H9 (cell line): ENCODE measurements at regions not wholly inside any gene's neighbourhood (a gene's known extent, or its start where the extent isn't known, plus 50 kb on each side); places are given as distances from the start of the nearest gene placed in this dataset.
A peak's percentile ranks its signal among the peaks of the same experiment; 100 is the strongest.

Experiments
- DNase-seq: peaks from one replicate; pipeline ENCODE4 v3.0.0-alpha.2; 2017
- H2AFZ ChIP-seq: one replicate; pipeline ENCODE4 v1.6.1; 2013; ENCODE audit warnings: mild to moderate bottlenecking, low read length, control low read depth, moderate library complexity
- H2AK5ac ChIP-seq: 2 replicates; pipeline ENCODE4 v1.6.1; 2013; ENCODE audit warnings: low read length, control low read depth, mixed read lengths; ENCODE audit not compliant: insufficient read length
- H2BK120ac ChIP-seq: one replicate; pipeline ENCODE4 v1.6.1; 2013; ENCODE audit warnings: low read depth, mild to moderate bottlenecking, low read length, control low read depth, inconsistent platforms; ENCODE audit not compliant: poor library complexity, severe bottlenecking
- H2BK12ac ChIP-seq: 2 replicates; pipeline ENCODE4 v1.6.1; 2013; ENCODE audit warnings: low read length, control low read depth, mixed read lengths, low read depth; ENCODE audit not compliant: insufficient read length
- H2BK15ac ChIP-seq: 2 replicates; pipeline ENCODE4 v1.6.1; 2013; ENCODE audit warnings: low read depth, low read length, control low read depth
- H2BK20ac ChIP-seq: one replicate; pipeline ENCODE4 v1.6.1; 2013; ENCODE audit warnings: low read depth, mild to moderate bottlenecking, low read length, control low read depth, inconsistent platforms; ENCODE audit not compliant: poor library complexity, severe bottlenecking
- H2BK5ac ChIP-seq: 2 replicates; pipeline ENCODE4 v1.6.1; 2013; ENCODE audit warnings: low read length, control low read depth, mixed read lengths; ENCODE audit not compliant: insufficient read length
- H3K14ac ChIP-seq: 2 replicates; pipeline ENCODE4 v1.6.1; 2013; ENCODE audit warnings: low read length, control low read depth; ENCODE audit not compliant: insufficient read depth
- H3K18ac ChIP-seq: 2 replicates; pipeline ENCODE4 v1.6.1; 2013; ENCODE audit warnings: low read depth, mild to moderate bottlenecking, mixed read lengths, low read length, control low read depth; ENCODE audit not compliant: insufficient read length
- H3K23ac ChIP-seq: 2 replicates; pipeline ENCODE4 v1.6.1; 2013; ENCODE audit warnings: low read length, control low read depth, mixed read lengths, low read depth; ENCODE audit not compliant: insufficient read length
- H3K23me2 ChIP-seq: 2 replicates; pipeline ENCODE4 v1.6.1; 2013; ENCODE audit warnings: low read depth, mild to moderate bottlenecking, mixed read lengths, low read length, control low read depth; ENCODE audit not compliant: insufficient read length, poor library complexity, severe bottlenecking
- H3K27ac ChIP-seq: 2 replicates; pipeline ENCODE4 v1.5.1; 2013; ENCODE audit warnings: low read length, control low read depth, mixed read lengths, low read depth; ENCODE audit not compliant: insufficient read length
- H3K27me3 ChIP-seq: 2 replicates; pipeline ENCODE4 v1.6.1; 2013; ENCODE audit warnings: low read length, control low read depth, inconsistent platforms; ENCODE audit not compliant: insufficient read depth
- H3K4ac ChIP-seq: 2 replicates; pipeline ENCODE4 v1.6.1; 2013; ENCODE audit warnings: low read depth, mild to moderate bottlenecking, control low read depth, inconsistent platforms, low read length, moderate library complexity
- H3K4me1 ChIP-seq: 2 replicates; pipeline ENCODE4 v1.6.1; 2013; ENCODE audit warnings: low read length, control low read depth, inconsistent platforms; ENCODE audit not compliant: insufficient read depth
- H3K4me2 ChIP-seq: 2 replicates; pipeline ENCODE4 v1.6.1; 2013; ENCODE audit warnings: low read length, control low read depth, mixed read lengths; ENCODE audit not compliant: insufficient read length, insufficient read depth
- H3K56ac ChIP-seq: 2 replicates; pipeline ENCODE4 v1.6.1; 2013; ENCODE audit warnings: low read depth, mild to moderate bottlenecking, mixed read lengths, low read length, control low read depth; ENCODE audit not compliant: insufficient read length
- H3K79me1 ChIP-seq: 2 replicates; pipeline ENCODE4 v1.6.1; 2013; ENCODE audit warnings: low read depth, mild to moderate bottlenecking, moderate library complexity, low read length, control low read depth, inconsistent platforms; ENCODE audit not compliant: insufficient read depth, poor library complexity, severe bottlenecking
- H3K79me2 ChIP-seq: 2 replicates; pipeline ENCODE4 v1.6.1; 2013; ENCODE audit warnings: low read length, control low read depth, inconsistent platforms; ENCODE audit not compliant: insufficient read depth
- H3K9ac ChIP-seq: 2 replicates; pipeline ENCODE4 v1.6.1; 2013; ENCODE audit warnings: low read length, control low read depth, mixed read lengths; ENCODE audit not compliant: insufficient read length; ENCODE audit errors: extremely low read depth
- H3K9me3 ChIP-seq: one replicate; pipeline ENCODE4 v1.6.1; 2013; ENCODE audit warnings: low read depth, low read length, inconsistent platforms; ENCODE audit not compliant: control insufficient read depth
- H3T11ph ChIP-seq: one replicate; pipeline ENCODE4 v1.6.1; 2013; ENCODE audit warnings: mild to moderate bottlenecking, low read length, control low read depth, inconsistent platforms
- H4K20me1 ChIP-seq: one replicate; pipeline ENCODE4 v1.6.1; 2013; ENCODE audit not compliant: control insufficient read depth, insufficient read length, insufficient read depth
- H4K5ac ChIP-seq: 2 replicates; pipeline ENCODE4 v1.6.1; 2013; ENCODE audit warnings: low read depth, mild to moderate bottlenecking, mixed read lengths, low read length, control low read depth; ENCODE audit not compliant: insufficient read length
- H4K8ac ChIP-seq: replicated peaks from 2 replicates; pipeline ENCODE4 v1.6.1; 2013; ENCODE audit warnings: low read length, control low read depth, mixed read lengths, low read depth; ENCODE audit not compliant: insufficient read length
- H4K91ac ChIP-seq: 2 replicates; pipeline ENCODE4 v1.6.1; 2013; ENCODE audit warnings: low read depth, mild to moderate bottlenecking, moderate library complexity, mixed read lengths, low read length, control low read depth; ENCODE audit not compliant: insufficient read length
- H3K27ac Mint-ChIP-seq, 3 experiments: 2 replicates in 2 of 3; 3 replicates in 1 of 3; pipeline ENCODE4 v1.8.0; 2020 to 2021; ENCODE audit warnings: mixed read lengths in 3 of 3, mild to moderate bottlenecking in 1 of 3, moderate library complexity in 1 of 3
- H3K27me3 Mint-ChIP-seq: 2 replicates; pipeline ENCODE4 v1.8.0; 2021; ENCODE audit warnings: low read depth, mild to moderate bottlenecking, moderate library complexity, mixed read lengths
- H3K36me3 Mint-ChIP-seq, 3 experiments: 2 replicates in 2 of 3; 3 replicates in 1 of 3; pipeline ENCODE4 v1.8.0; 2020 to 2021; ENCODE audit warnings: low read depth in 3 of 3, mixed read lengths in 3 of 3; ENCODE audit not compliant: insufficient read depth in 1 of 3
- H3K4me1 Mint-ChIP-seq, 2 experiments: 2 replicates each; pipeline ENCODE4 v1.8.0; 2020; ENCODE audit warnings: mixed read lengths in 2 of 2
- H3K4me3 Mint-ChIP-seq, 2 experiments: 2 replicates in 1 of 2; 3 replicates in 1 of 2; pipeline ENCODE4 v1.8.0; 2020 to 2021; ENCODE audit warnings: mild to moderate bottlenecking in 2 of 2, mixed read lengths in 2 of 2, moderate library complexity in 1 of 2
- H3K9me3 Mint-ChIP-seq, 2 experiments: 2 replicates in 1 of 2; 3 replicates in 1 of 2; pipeline ENCODE4 v1.8.0; 2020; ENCODE audit warnings: mild to moderate bottlenecking in 2 of 2, mixed read lengths in 2 of 2, moderate library complexity in 1 of 2
- CTCF ChIP-seq: fragments of 200-600 bp; sonication (generic); conservative IDR thresholded peaks from 3 replicates; pipeline ENCODE4 v1.8.0; 2021; ENCODE audit warnings: antibody characterized with exemption, mild to moderate bottlenecking
- WGBS: extraction: QIAGEN DNeasy Blood & Tissue Kit; methylation state at CpG from one replicate; pipeline ENCODE4 v1.1.7; 2013; ENCODE audit warnings: missing lambda C conversion rate, low lambda C conversion rate, mixed read lengths; ENCODE audit not compliant: insufficient read length; ENCODE audit errors: extremely low coverage; 5-methylcytosine and 5-hydroxymethylcytosine counted together

GRCh38 chr10:15439341-15439842 is 68.3 kb upstream of the FAM171A1 start:
- Histone ChIP-seq H3K27me3 (no peaks in the 10 kb centered on the region), H3K79me2 (no peaks in the 10 kb centered on the region), H4K5ac (no peak overlapping the region), H4K20me1 (no peaks in the 10 kb centered on the region), H3K9ac (no peak overlapping the region), H3K14ac (no peak overlapping the region), H2BK12ac (no peak overlapping the region), H3K9me3 (no peaks in the 10 kb centered on the region), H3K23me2 (no peaks in the 10 kb centered on the region), H3K18ac (peak overlapping the region; percentile 34), H3K56ac (no peak overlapping the region), H2BK120ac (no peak overlapping the region), H3K27ac (no peak overlapping the region), H3K4me1 (peaks cover 3% of the 10 kb centered on the region; the same call in 1 of the 2 replicates), H4K8ac (no peak overlapping the region), H3K23ac (no peak overlapping the region), H2BK5ac (no peak overlapping the region), H2AK5ac (no peak overlapping the region), H2BK20ac (no peak overlapping the region), H3K79me1 (no peaks in the 10 kb centered on the region), H2BK15ac (no peak overlapping the region), H3T11ph (no peak overlapping the region), H3K4ac (no peak overlapping the region), H2AFZ (peak overlapping the region; percentile 69), H3K4me2 (no peak overlapping the region), H4K91ac (no peak overlapping the region)
- Mint-ChIP-seq H3K27ac (no peak overlapping the region), H3K27me3 (peaks cover 51% of the 10 kb centered on the region), H3K4me3 (no peak overlapping the region), H3K4me1 (peaks cover 9 to 11% of the 10 kb centered on the region in 2 experiments), H3K36me3 (no peaks in the 10 kb centered on the region), H3K9me3 (no peaks in the 10 kb centered on the region)
- DNase-seq: peak; percentile 43
- WGBS: no CpG with 5 or more reads among the region's 12 CpGs
- peak; percentile 58 for TF ChIP-seq CTCF
